Upper lobe of right lung (tissue), 1 donor: ENCODE measurements at regions not wholly inside any gene's neighbourhood (a gene's known extent, or its start where the extent isn't known, plus 50 kb on each side); places are given as distances from the start of the nearest gene placed in this dataset.

ENCODE experiments used
- ATAC-seq: fragments of 200-7000 bp; cut with Tn5 transposase; one replicate; pipeline ENCODE4 v1.9.1; 2020; ENCODE audit warnings: mild to moderate bottlenecking, moderate library complexity
- DNase-seq: peaks from one replicate; pipeline ENCODE4 v3.0.0-alpha.2; 2020
- H3K27ac ChIP-seq: fragments of 200-600 bp; one replicate; pipeline ENCODE4 v1.8.0; 2022
- H3K27me3 ChIP-seq: fragments of 200-600 bp; one replicate; pipeline ENCODE4 v1.8.0; 2022; ENCODE audit warnings: mild to moderate bottlenecking
- H3K36me3 ChIP-seq: fragments of 200-600 bp; one replicate; pipeline ENCODE4 v1.8.0; 2022
- H3K4me1 ChIP-seq: fragments of 200-600 bp; one replicate; pipeline ENCODE4 v1.8.0; 2022
- H3K4me3 ChIP-seq: fragments of 200-600 bp; one replicate; pipeline ENCODE4 v1.8.0; 2022; ENCODE audit warnings: mild to moderate bottlenecking
- H3K9me3 ChIP-seq: fragments of 200-600 bp; one replicate; pipeline ENCODE4 v1.8.0; 2022
- CTCF ChIP-seq: fragments of 200-600 bp; IDR thresholded peaks from one replicate; pipeline ENCODE4 v1.8.0; 2022; ENCODE audit warnings: antibody characterized with exemption
- intact Hi-C: fragments of 100-400 bp; cut with DNase I; formaldehyde crosslinking; loops from one replicate; pipeline ENCODE4 v1.11.0; 2022
- donor health status: DM: no; HTN: yes; CAD: no; lungs with severe emphysema.

DNA sequence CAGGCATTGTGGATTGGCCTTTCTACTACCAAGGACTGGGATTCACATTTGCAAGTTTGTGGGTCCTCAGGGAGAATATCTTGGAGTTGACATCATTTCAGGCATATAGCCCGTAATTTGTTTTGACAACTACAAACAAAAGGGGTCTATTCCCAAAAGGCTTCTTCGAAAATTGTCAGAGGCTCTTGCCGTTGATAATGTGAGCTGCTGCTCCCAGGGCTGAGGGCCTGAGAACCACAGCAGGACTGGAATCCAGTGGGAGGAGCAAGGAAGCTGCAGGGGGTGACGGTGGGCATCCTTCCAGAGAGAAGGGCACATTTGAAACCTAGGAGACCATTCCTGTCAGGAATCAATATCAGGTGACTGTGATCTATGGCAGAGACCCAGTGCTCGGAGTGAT is 761.6 kb upstream of the RBFOX1 start:
- H3K27ac ChIP-seq, result no peak overlapping the region
- no peaks in the 10 kb centered on the region for H3K9me3 ChIP-seq
- no peak for DNase-seq
- intact Hi-C loops, result no loop called here
- no peaks in the 10 kb centered on the region for H3K36me3 ChIP-seq
- H3K4me1 ChIP-seq, result no peaks in the 10 kb centered on the region
- TF ChIP-seq CTCF, result no peak
- no peak for ATAC-seq
- no peaks in the 10 kb centered on the region for H3K27me3 ChIP-seq
- H3K4me3 ChIP-seq, result no peak overlapping the region

DNA sequence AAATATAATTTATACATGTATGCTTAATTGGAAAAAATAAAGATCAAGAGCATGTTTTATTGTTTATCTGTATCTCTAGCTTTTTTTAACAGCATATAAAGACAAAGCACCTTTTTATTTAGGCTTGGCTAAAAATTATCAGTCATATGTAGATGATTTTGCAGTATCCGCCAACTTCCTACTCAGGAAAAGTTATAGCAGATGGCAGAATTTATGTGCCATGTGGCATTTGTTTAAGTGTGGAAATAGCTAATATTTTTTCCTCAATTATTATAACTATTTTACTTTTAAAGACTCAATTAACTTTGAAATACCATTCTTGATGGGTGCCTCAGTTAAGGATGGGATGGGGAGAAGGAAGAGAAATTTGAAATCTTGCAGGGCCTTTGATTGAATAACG is 762.1 kb upstream of the RBFOX1 start:
- Histone ChIP-seq H3K27ac (no peak overlapping the region), H3K36me3 (no peaks in the 10 kb centered on the region), H3K27me3 (no peaks in the 10 kb centered on the region), H3K9me3 (no peaks in the 10 kb centered on the region), H3K4me1 (no peaks in the 10 kb centered on the region), H3K4me3 (no peak overlapping the region)
- ATAC-seq, result no peak
- intact Hi-C loops, result no loop called here
- no peak for DNase-seq
- no peak for TF ChIP-seq CTCF

DNA sequence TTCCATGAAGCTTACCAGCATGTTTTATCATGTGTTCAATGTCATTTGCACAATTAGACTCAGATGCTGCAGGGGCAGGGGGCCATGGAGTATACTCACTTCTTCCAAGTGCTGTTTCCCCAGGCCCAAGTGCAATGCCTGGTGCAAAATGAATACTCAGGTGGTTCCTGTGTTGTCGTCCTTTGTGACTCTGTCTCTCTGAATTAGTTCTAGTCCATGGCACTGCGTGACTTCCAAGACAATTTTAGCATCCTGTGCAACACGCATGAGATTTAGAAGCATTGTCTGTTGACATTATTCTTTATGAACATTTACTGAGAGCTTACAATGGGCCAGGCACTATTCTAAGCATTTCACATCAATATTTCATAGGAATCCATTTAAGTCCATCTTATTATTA is 769.7 kb upstream of the RBFOX1 start:
- TF ChIP-seq CTCF, result no peak
- Histone ChIP-seq H3K4me1 (no peaks in the 10 kb centered on the region), H3K27ac (no peak overlapping the region), H3K4me3 (no peak overlapping the region), H3K9me3 (no peaks in the 10 kb centered on the region), H3K27me3 (no peaks in the 10 kb centered on the region), H3K36me3 (no peaks in the 10 kb centered on the region)
- no peak for DNase-seq
- intact Hi-C loops, result no loop called here
- no peak for ATAC-seq

DNA sequence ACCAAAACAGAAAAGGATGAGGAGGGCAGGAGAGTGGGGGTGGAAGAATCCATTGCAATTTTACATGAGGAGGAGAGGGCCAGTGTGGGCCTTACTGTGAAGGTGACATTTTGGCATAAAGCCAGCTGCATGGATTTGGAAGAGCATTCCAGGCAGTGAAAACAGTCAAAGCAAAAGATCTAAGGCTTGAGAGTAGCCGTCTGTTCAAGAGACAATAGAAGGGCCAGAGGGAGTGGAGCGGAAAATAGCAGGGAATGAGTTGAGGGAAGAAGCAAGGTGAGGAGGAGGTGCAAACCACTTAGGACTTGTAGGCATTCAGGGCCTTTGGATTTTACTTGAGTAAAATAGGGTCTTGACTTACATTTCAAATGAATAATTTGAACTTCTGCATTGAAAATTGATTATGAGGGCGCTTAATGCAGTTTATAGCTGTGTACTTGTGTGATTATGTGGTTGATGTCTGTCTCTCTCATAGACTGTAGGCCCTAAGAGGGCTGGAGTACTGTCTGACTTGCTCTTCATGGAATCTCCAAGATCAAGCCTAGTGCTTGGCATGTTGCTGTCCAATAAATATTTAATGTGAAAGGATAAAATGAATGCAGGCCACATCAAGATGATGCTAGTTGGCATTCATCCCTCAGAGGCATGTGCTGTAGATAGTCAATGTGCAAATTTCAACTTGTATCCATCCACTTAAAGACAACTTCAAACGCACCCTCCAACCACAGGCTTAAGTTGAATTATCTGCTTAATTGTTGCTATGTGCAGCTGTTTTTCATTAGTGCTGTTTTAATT is 772.1 kb upstream of the RBFOX1 start:
- intact Hi-C loops, result no loop called here
- ATAC-seq (no peak), DNase-seq (no peak)
- Histone ChIP-seq H3K27me3 (no peaks in the 10 kb centered on the region), H3K27ac (no peak overlapping the region), H3K36me3 (no peaks in the 10 kb centered on the region), H3K4me3 (no peak overlapping the region), H3K9me3 (no peaks in the 10 kb centered on the region), H3K4me1 (no peaks in the 10 kb centered on the region)
- TF ChIP-seq CTCF, result no peak

GRCh38 chr16:6558661-6559060 is 774.0 kb upstream of the RBFOX1 start:
- intact Hi-C loops, result no loop called here
- no peaks in the 10 kb centered on the region for H3K36me3 ChIP-seq
- H3K27me3 ChIP-seq, result no peaks in the 10 kb centered on the region
- no peaks in the 10 kb centered on the region for H3K4me1 ChIP-seq
- TF ChIP-seq CTCF, result no peak
- DNase-seq, result no peak
- no peaks in the 10 kb centered on the region for H3K9me3 ChIP-seq
- no peak overlapping the region for H3K27ac ChIP-seq
- no peak for ATAC-seq
- no peak overlapping the region for H3K4me3 ChIP-seq

GRCh38 chr16:6558126-6558525 is 774.5 kb upstream of the RBFOX1 start:
- Histone ChIP-seq H3K36me3 (no peaks in the 10 kb centered on the region), H3K4me1 (no peaks in the 10 kb centered on the region), H3K9me3 (no peaks in the 10 kb centered on the region), H3K27me3 (no peaks in the 10 kb centered on the region), H3K27ac (no peak overlapping the region), H3K4me3 (no peak overlapping the region)
- ATAC-seq, result no peak
- intact Hi-C loops, result no loop called here
- TF ChIP-seq CTCF, result no peak
- no peak for DNase-seq
